ENCODE measurements at regions not wholly inside any gene's neighbourhood (a gene's known extent, or its start where the extent isn't known, plus 50 kb on each side); places are given as distances from the start of the nearest gene placed in this dataset.

DNA sequence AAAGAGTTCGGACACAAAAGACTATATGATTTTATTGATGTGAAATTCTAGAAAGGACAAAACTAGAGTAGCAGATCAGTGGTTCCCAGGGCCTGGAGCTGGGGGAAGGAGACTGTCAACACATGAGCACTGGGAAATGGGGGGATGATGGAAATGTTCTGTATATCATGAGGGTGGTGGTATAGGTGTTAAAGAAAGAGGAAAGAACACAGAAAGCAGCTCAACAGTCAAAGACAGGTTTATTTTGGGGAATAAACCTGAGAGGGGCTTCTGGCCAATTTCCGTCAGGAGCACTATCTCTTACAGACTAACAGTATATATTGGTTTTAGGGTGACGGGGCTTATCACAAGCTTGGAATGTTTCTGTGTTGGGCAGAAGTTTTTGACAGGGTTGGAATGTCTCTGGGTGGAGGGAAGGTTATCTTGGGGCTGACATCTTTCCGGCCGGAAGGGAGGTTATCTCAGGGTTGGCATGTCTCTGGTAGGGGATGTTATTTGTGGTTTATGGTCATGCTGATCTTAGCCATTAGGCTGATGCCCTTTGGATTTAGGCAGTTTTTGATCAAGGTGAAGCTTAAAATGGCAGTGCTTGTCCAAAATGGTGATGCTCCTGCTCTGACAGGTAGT is 254.6 kb upstream of the NRP1 start:
- TF ChIP-seq, protein P1, sequence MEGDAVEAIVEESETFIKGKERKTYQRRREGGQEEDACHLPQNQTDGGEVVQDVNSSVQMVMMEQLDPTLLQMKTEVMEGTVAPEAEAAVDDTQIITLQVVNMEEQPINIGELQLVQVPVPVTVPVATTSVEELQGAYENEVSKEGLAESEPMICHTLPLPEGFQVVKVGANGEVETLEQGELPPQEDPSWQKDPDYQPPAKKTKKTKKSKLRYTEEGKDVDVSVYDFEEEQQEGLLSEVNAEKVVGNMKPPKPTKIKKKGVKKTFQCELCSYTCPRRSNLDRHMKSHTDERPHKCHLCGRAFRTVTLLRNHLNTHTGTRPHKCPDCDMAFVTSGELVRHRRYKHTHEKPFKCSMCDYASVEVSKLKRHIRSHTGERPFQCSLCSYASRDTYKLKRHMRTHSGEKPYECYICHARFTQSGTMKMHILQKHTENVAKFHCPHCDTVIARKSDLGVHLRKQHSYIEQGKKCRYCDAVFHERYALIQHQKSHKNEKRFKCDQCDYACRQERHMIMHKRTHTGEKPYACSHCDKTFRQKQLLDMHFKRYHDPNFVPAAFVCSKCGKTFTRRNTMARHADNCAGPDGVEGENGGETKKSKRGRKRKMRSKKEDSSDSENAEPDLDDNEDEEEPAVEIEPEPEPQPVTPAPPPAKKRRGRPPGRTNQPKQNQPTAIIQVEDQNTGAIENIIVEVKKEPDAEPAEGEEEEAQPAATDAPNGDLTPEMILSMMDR (optimal IDR thresholded peaks at IDR 0.05 in 1 of 3, IDR thresholded peaks at IDR 0.05 in 1 of 3, conservative IDR thresholded peaks at IDR 0.05 in 1 of 3; ENCODE audit: extremely low read depth in 1 of 3, insufficient read depth in 2 of 3, low read length in 3 of 3): no peak
- no peak for TF ChIP-seq EZH2 (IDR thresholded peaks at IDR 0.05; ENCODE audit: low read length)

Data from keratinocyte (primary cell).